ENCODE measurements at regions not wholly inside any gene's neighbourhood (a gene's known extent, or its start where the extent isn't known, plus 50 kb on each side); places are given as distances from the start of the nearest gene placed in this dataset.

DNA sequence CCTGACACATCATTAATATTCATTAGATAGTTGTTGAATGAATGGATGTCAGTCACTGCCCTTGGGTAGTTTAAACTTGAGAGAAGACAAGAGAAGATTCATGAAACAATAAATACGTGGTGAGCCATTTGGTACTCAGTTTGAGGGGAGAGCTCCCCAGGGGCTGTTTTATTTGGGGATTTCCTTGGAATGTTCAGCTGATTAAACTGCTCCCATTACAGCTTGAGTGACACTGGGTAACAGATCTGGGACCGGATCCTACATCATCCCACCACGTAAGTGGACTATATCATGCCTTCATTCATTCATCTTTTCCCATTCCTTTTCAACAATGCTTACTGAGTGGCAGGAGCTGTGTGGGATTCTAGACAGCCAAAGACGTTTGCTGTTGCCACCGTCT is 162.0 kb downstream of the FAT3 start:
- no peak for FAIRE-seq

DNA sequence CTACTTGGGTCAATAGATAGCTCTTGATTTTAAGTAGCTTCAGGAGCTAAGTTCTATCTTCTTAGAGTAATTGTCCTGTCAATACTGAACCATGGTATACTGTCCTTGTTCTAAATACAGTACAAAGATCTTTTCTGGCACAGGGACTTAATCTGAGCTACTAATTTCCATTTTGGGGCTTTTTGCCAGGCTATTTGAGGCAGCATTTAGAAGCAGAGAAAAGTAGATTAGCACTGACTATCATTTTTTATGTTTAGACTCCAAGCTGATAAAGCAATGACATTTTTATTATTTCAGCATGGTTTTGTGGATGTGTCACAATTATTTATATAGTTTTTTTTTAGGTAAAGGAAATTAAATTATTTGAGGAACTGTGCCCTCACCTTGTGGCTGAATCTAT is 163.2 kb downstream of the FAT3 start:
- FAIRE-seq: no peak

DNA sequence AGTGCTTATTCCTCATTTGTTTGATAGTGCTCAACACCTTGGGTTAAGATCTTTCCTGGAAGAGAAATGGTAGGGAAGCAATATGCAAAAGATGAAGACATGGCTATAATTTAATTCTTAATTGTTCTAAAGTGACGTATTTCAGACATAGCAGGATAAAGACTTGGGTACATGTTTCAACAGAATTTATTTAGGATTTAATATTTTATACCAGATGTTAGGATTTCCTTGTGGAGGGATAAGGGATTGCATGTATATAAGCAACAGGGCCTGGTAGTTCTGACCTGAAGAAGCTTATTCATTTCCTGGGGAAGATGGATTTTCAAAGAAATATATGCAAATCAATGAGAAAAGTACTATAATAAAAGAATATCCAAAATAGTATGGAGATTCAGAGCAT is 163.8 kb downstream of the FAT3 start:
- no peak for FAIRE-seq

DNA sequence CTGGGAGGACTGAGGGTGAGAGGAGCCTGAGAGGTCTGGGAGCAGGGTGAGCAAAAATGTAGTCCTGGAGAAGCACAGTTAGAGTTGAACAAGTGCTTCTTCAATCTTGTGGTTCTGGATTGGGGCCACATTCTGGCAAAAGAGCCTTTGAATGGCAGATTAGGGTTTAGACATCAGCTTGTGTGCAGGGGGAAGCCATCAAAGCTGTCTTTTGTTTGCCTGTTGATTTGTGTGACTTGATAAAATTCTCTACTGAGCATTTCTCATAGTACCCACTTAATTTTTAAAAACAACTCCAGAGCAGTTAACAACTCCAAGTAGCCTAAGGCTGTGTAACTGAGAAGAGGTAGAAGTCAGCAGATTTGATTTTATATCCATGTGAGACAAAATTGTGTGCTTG is 166.2 kb downstream of the FAT3 start:
- no peak for FAIRE-seq

DNA sequence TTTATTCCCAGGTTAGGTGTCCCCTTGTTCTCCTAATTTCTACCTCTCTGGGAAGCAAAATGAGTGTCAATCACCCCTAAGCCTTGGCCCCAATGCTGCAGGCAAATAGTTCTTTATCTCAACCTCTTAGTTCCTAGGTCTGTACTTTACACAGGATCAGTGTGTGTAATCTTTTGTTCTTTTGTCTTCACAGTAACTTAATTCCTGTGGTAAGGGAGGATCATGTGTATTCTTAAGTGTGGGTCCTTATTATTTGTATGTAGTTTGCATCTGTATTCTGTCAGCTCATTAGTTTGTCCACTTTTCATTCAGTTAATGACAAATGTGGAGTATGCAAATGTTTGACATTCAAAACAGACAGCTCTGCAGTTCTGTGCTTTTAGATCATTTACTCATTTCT is 166.7 kb downstream of the FAT3 start:
- no peak for FAIRE-seq

DNA sequence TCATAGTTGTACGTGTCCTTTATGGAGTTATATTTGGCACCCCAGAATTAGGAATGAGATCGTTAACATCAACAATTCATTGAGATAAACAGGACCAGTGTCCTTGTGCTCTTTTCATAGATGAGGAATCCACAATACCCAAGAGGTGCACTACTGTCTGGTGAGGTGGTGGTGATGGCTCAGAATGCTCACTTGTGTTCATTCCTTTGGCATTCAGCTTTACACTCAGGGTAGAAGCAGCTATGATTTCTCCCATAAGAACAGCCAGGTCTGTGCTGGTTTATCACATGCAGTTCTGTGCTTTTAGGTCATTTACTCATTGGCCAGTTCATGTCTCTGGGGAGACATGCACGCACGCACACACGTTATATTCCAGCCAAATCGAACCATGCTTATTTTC is 167.2 kb downstream of the FAT3 start:
- no peak for FAIRE-seq

DNA sequence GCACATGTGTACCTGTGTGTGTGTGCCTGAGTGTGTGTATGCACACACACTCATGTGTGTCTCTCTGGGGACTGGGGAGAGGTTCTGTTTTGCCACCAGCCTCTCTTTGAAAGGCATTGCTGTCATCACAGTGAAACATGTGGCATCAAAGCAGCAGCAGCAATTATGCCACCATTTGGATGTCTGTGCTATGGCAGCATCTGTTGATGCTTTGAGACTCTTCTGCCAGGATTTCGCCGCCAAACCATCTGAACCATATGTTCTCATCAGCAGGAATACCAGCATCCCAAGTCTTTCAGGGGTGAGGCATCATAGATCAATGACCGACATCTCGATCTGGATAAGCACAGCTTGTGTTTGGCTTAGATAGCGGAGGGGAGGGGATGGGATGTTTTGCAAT is 168.6 kb downstream of the FAT3 start:
- no peak for FAIRE-seq

DNA sequence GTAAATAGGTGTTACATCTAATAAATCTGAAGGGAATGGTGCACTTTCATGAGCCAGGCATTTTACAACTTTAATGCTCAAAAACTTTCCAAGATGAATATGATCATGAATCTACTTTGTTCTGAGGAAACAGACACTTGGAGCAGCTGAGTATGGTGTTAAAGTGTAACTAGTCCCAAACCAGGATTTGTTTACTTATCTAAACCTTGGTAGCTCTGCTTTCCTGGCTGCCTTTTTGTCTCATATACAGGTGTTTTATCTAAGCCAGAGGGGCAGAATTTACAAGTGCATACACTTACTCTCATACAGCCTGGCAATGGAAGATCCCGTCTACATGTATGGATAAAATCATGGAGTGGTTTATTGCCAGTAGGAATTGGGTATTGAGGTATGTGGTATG is 171.5 kb downstream of the FAT3 start:
- no peak for FAIRE-seq

DNA sequence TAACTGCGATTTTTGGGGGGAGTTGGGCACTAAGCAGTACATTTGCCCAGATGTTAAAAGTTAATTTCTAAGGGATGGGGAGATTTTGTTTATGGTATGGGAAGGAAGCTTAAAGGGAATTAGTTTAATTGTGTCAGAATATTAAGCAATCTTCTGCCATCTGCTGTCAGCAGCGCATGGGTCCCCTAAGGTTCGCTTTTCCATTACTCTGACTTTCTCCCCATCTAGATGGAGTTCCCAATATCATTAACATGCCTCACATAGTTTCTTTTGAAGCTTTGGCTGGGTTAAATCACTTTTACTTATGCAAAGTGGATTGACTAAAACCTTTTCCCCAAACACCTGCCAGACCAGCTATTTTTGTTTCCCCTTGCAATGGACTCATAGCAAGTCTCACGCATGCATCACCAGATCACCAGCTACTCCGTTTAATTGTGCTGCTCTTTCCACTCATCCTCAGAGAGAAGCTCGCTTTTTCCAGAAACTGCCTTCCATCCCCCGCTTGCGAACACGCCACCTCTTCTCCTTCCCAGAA is 172.7 kb downstream of the FAT3 start:
- no peak for FAIRE-seq

DNA sequence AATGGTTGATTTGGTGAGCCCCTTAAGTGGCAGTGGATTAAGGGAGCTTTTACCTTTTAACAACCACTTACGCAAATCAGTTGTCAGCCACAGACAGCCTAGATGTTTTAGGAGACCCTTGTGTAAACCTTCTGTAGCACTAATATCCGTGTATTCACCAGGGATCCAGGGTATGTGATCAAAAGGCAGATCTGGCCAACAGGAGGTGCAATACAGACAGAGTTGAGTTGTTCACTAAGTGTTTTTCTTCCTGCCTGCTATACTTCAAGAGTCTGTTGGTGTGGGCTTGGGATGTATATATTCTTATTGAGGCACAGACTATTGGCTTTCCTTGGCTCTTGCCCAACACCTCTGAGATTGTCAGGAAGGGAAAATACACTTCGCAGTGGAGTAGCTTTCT is 175.1 kb downstream of the FAT3 start:
- no peak for FAIRE-seq

DNA sequence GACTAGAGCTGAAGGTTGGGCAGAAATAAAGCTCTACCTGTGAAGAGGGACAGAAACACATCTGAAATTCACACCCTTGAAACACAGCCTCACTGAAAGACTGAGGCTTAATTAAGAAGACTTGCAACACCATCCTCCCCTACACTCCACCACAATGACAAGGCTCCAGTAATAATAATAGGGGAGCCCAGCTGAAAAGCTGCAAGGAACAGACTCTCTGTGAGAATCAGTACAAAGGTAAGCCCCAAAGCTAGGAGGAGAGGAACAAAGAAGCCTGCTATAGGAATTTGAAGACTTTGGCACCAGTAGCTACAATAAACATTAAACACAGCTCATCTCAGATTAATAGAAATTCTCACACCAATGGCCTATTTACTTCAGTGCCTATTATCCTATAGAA is 176.9 kb downstream of the FAT3 start:
- no peak for FAIRE-seq

DNA sequence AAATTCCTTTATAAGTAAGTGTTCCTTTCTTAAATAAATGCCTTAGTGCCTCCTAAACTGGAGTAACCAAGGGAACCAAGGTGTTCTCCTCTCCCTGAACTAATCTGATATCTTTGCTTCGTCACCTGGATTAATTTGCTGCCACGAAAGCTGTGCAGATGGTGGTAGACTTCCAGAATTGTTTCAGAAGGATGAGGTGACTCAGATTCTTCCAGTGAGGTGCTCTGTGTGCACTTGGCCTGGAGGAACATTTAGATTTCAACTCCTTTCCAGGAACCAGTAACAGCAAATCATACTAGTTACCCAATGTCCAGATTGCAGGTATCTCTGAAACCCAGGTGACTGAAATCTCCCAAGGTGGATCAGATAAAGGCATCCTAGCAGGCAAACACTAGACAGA is 181.9 kb downstream of the FAT3 start:
- no peak for FAIRE-seq

DNA sequence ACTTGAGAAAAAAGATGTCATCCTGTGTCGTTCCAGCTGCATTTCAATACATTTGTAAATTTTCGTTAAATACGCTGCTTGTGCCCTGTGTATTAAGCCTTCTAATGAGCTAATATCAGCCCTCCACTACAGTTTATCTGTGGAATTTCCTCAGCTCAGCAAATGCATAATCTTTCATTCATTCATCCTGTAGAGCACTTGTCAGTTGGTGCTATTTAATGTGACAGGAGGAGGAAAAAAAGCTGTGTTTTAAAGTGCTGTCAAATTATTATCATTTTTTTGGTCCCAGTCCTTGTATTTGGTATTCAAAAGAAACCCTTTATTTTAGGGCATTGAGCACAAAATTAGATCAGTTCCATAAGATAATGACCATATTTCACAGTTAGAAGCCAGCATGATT is 184.7 kb downstream of the FAT3 start:
- no peak for FAIRE-seq

DNA sequence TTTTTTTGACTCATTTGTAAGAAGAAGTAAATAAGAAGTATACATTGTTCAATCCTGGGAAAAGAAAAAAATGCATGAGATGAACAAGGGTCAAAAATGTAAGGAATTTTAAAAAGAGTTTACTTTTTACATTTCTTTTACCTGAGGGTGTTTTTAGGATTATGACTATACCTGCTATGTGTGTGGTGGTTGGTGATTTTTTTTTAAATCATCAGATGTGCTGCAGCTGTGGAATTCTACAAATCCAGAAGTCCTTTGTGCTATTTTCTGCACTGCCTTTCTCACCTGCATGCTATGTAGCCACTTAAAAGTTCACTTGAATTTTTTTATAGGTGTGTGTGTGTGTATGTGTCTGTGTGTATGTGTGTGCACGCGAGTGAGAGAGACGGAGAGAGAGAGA is 185.3 kb downstream of the FAT3 start:
- no peak for FAIRE-seq

DNA sequence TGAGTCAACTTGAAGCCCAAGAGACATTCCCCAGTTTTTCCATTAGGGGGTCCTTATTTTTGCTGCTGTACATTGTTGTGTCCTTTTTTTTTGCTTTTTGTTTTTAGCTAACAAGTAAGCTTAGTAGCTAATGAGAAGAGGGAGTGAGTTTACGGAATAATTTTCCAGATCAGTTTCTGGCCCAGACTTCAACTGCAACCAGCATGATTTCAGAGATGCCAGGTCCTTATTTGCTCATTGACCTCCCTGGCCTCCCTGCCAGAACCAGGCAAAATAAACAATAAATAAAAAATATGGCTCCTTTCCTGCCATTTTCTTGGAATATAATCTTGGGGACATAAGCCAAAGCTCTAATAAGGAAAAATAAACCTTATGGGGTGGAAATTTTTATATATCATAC is 185.9 kb downstream of the FAT3 start:
- FAIRE-seq: no peak

DNA sequence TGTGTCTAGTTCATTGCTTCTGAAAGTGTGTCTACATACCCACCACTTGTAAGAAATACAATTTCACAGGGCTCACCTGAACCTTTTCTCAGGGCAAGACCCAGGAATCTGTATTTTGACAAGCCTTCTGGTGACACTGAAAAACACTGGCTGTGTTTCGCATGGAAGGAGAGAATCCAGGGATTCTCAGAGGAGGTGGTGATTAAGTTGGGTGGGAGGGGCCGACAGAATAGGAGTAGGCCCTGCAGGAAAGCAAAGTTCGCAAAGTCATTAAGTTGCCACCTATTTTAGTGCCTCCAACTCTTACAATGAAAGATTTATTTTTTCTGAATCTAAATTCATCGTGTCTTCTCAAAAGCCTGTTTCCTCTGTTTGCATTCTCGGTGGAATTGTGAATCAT is 186.8 kb downstream of the FAT3 start:
- FAIRE-seq: no peak

DNA sequence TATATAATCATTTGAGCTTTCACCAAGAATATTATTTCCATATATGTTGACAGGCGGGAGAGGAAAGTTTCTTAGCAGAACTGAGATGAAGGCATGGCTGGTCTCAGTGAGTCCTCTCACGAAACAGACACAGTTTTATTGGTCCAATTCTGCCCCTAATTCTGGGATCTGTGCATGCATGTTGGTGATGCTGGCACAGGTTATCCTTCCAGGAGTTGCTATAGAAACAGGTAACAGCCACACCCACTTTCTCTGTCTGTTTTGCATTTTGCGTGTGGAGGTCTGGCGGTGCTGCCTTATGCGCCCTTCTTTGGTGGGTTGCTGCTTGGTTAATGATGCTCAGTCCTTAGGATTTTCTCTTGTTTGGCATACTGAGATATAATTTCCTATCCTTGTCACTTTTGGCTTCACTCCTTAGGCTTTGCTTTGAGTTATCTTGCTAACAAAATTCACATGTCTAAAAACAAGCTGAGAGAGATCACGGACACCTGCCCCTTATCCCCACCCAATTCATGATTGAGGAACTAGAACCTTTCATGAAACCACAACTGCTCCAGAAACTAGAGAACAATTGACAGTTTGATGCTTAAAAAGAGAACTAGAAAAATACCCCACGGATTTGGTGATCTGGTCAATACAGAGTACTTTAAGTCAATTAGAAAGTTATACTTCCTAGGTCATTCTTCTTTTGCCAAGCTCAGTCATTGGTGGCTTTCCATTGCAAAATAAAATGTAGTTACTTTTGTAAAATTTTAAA is 189.3 kb downstream of the FAT3 start:
- FAIRE-seq: no peak

DNA sequence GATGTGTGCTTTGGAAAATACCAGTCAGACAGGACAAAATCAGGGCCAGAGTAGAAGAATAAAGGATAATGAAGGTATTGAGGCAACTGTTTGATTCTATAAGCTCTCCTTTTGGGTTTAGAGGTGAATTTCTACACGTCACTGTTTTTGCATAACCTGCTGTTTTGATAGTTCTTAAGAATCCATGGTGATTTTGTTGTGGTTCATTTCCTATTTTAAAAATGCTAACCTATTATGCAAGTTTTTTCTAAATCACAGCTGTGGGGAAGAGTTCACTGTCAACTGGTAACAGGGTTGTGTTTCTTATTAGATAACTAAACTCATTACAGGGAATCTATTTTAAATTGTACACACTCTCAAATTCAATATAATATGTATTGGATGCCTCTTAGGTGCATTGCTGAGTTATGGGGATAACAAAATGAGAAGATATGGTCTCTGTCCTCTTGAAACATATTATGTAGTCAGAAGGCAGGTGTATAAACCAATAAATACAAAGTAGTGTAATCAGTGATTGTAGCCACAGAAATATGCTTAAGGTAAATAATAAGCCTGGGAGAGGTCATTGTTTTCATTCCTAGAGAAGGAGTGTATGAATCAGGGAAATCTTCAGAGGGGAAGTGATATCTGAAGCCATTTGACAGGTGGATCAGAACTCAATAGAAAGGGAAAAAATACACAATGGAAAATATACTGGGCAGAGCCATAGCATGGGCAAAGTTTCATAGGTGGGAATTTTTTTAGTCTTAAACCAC is 192.5 kb downstream of the FAT3 start:
- no peak for FAIRE-seq

DNA sequence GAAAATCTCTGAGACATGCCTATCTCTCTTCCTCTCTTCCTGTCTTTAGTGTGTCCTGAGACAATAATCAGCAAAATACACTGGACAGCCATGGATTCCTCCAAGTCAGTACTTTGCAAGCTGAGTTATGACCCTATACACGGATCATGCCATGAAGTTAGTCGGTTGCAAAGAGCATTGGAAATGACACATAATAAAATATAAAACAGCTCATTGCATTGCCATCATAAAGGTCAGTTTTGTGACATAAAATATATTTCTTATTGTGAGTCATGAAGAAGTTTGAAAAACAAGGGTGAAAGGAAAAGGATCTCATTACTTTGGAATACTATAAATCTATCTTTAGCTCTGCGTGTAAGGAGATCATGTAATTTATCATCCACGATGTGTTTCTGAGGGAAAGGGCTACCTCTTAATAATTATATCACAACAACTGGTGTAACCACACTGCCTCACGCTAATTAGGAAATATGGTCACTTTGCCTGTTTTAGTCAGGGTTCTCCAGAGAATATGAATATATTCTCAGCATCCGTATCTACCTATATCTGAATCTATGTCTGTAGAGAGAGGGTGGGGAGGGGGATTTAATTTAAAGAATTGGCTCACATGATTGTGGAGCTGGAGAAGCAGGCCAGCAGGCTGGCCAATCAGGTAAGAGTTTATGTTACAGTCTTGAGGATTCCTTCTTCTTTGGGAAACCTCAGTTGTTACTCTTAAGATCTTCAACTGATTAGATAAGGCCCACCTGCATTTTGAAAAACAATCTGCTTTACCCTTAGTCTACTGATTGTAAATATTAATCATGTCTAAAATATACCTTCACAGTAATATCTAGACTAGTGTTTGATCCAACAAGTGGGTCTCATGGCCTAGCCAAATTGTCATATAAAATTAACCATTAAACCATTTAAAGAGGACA is 198.8 kb downstream of the FAT3 start:
- no peak for FAIRE-seq

DNA sequence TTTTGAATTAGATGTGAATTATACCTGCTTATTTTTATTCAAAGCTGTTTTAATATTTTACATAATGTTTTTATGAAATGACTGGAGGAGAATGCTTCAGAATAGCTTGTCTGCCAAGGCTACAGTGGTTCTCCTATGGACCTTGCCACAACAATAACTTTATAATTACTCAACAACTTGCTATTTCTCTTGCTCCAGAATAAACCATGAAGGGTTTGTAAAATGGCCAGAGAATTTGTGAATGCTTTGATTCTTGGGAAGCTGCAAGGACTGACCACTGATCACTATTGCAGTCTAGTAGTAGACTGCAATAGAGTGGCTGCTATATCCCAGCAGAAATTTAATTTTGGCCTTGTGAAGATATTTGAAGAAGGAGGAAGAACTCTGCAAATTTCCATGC is 199.7 kb downstream of the FAT3 start:
- no peak for FAIRE-seq

DNA sequence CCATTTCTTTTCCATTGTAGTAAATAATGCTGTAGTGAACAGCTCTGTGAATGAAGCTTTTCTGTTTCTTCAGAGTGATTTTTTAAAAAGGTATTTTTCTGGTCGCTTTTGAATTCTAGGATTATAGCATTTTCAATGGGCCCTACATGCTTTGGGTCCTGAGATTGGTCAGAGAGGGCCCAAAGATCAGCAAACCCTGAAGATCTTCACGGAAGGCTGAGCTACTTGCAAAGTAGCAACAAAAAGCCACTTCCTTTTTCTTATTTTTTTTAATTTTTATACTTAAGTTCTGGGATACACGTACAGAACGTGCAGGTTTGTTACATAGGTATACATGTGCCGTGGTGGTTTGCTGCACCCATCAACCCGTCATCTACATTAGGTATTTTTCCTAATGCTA is 200.5 kb downstream of the FAT3 start:
- FAIRE-seq: no peak

DNA sequence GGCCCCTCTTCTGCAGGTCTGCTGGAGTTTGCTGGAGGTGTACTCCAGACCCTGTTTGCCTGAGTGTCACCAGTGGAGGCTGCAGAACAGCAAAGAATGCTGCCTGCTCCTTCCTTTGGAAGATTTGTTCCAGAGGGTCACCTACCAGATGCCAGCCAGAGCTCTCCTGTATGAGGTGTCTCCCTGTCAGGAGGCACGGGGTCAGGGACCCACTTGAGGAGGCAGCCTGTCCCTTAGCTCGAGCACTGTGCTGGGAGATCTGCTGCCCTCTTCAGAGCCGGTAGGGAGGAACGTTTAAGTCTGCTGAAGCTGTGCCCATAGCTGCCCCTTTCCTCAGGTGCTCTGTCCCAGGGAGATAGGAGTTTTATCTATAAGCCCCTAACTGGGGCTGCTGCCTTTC is 207.9 kb downstream of the FAT3 start:
- no peak for FAIRE-seq

Measured in endometrium (tissue), 2 donors.